Caco-2 (cell line): ENCODE measurements at regions not wholly inside any gene's neighbourhood (a gene's known extent, or its start where the extent isn't known, plus 50 kb on each side); places are given as distances from the start of the nearest gene placed in this dataset.
"Not testable (repeated sequence)": the region's sequence is repeated elsewhere in the genome, so short reads cannot be mapped to it uniquely, and the experiment has no call there.

ENCODE experiments used
- BruUV-seq: library from RNA; stranded (reverse); fragments of 400-500 nt; replicated peaks from 2 replicates; lab custom pipeline; 2021; lab: Mats Ljungman, UMichigan
- CTCF ChIA-PET: fragments of 300-600 bp; sonication (Branson Sonifier 250); formaldehyde crosslinking; loops from one replicate; lab custom pipeline; 2022; ENCODE audit warnings: antibody characterized with exemption; lab: Charles Lee
- POLR2A ChIA-PET: fragments of 300-600 bp; sonication (Branson Sonifier 250); formaldehyde crosslinking; loops from one replicate; lab custom pipeline; 2022; ENCODE audit warnings: antibody characterized with exemption; lab: Charles Lee
- DNase-seq, 2 experiments: peaks; one replicate each; pipeline versions ENCODE4 v3.0.0 to v3.0.0-alpha.2; 2020 to 2022
- H3K27me3 ChIP-seq: replicated peaks from 2 replicates; pipeline ENCODE4 v1.6.0; 2011; ENCODE audit warnings: low read length; ENCODE audit not compliant: control insufficient read depth, insufficient read depth
- H3K36me3 ChIP-seq: 2 replicates; pipeline ENCODE4 v1.5.1; 2011; ENCODE audit warnings: low read length; ENCODE audit not compliant: control insufficient read depth, insufficient read depth
- H3K4me1 ChIP-seq: fragments of 250-450 bp; sonication (Bioruptor Pico); 2 replicates; pipeline ENCODE4 v1.5.1; 2020; ENCODE audit warnings: mild to moderate bottlenecking
- H3K4me3 ChIP-seq: 2 replicates; pipeline ENCODE4 v1.5.1; 2011; ENCODE audit warnings: low read depth, mild to moderate bottlenecking, control low read depth, low read length
- H3K9me3 ChIP-seq: fragments of 250-450 bp; sonication (Bioruptor Pico); 2 replicates; pipeline ENCODE4 v1.5.1; 2020; ENCODE audit warnings: mild to moderate bottlenecking, moderate library complexity
- H3K27ac Mint-ChIP-seq: one replicate; pipeline ENCODE4 v1.8.0; 2022; ENCODE audit warnings: mixed read lengths; ENCODE audit not compliant: unreplicated experiment
- H3K27me3 Mint-ChIP-seq: one replicate; pipeline ENCODE4 v1.8.0; 2022; ENCODE audit warnings: mixed read lengths; ENCODE audit not compliant: insufficient read depth, unreplicated experiment
- H3K36me3 Mint-ChIP-seq: one replicate; pipeline ENCODE4 v1.8.0; 2022; ENCODE audit warnings: mild to moderate bottlenecking, mixed read lengths; ENCODE audit not compliant: insufficient read depth, unreplicated experiment
- H3K4me1 Mint-ChIP-seq: one replicate; pipeline ENCODE4 v1.8.0; 2022; ENCODE audit warnings: low read depth, mixed read lengths; ENCODE audit not compliant: unreplicated experiment
- H3K4me3 Mint-ChIP-seq: one replicate; pipeline ENCODE4 v1.8.0; 2022; ENCODE audit warnings: mild to moderate bottlenecking, moderate library complexity, mixed read lengths; ENCODE audit not compliant: unreplicated experiment
- H3K9me3 Mint-ChIP-seq: one replicate; pipeline ENCODE4 v1.8.0; 2022; ENCODE audit warnings: mixed read lengths; ENCODE audit not compliant: unreplicated experiment
- intact Hi-C: fragments of 100-400 bp; cut with micrococcal nuclease; formaldehyde crosslinking; loops from one replicate; pipeline ENCODE4 v1.10.0; 2022; ENCODE audit not compliant: unreplicated experiment
- TF ChIP-seq, protein P1 (sequence below), 2 experiments: fragments of 200-600 bp in 1 of 2; IDR thresholded peaks; 1 replicate in 1 of 2; 2 replicates in 1 of 2; pipeline versions ENCODE4 v1.5.1 to v1.8.0; 2011 to 2022; ENCODE audit warnings: antibody characterized with exemption in 1 of 2, control low read depth in 1 of 2, inconsistent platforms in 1 of 2, low read depth in 1 of 2, low read length in 1 of 2, mild to moderate bottlenecking in 1 of 2, moderate library complexity in 1 of 2; ENCODE audit not compliant: insufficient read depth in 1 of 2, severe bottlenecking in 1 of 2, unreplicated experiment in 1 of 2

DNA sequence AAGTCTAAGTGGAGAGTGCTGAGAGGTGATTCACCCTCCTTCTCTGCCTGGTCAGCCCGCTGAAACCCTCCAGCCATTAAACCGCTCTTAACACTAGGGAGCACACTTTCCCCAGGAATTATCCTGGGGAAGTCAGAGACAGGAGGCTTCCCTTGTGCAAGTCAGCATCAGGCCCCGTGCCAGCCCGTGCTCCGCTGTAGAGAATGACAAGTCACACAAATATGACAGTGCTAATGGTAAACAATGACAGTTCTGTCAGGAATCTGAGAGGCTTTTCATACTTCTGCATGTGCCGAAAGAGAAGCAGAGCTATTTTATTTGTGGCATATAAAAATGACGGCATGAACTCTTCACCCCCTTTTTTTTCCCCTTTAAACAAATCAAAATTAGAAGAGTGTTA lies 816.9 kb upstream of the SLC10A2 start:
- Histone ChIP-seq H3K9me3 (no peaks in the 10 kb centered on the region), H3K36me3 (no peaks in the 10 kb centered on the region), H3K27me3 (no peaks in the 10 kb centered on the region), H3K4me3 (no peak overlapping the region), H3K4me1 (peaks cover 8% of the 10 kb centered on the region; the same call in 1 of the 2 replicates)
- intact Hi-C loops: loop anchor here (1.0 to 10.0 kb wide), 4 partner anchors 432 to 1322 kb away; no protein-coding TSS in a partner anchor
- no peak overlapping the region for H3K27ac Mint-ChIP-seq
- POLR2A ChIA-PET: no interaction called here
- H3K4me3 Mint-ChIP-seq: peak overlapping the region; percentile 26
- DNase-seq: peak; percentile 78 to 83
- no peaks in the 10 kb centered on the region for H3K36me3 Mint-ChIP-seq
- no peaks in the 10 kb centered on the region for H3K27me3 Mint-ChIP-seq
- no TSS peak for BruUV-seq
- CTCF ChIA-PET: interaction anchor here (1.0 kb wide), 1 partner anchor 127 kb away, joined by 3 read pairs; no protein-coding TSS in a partner anchor
- H3K4me1 Mint-ChIP-seq: peaks cover 14% of the 10 kb centered on the region
- TF ChIP-seq, protein P1, sequence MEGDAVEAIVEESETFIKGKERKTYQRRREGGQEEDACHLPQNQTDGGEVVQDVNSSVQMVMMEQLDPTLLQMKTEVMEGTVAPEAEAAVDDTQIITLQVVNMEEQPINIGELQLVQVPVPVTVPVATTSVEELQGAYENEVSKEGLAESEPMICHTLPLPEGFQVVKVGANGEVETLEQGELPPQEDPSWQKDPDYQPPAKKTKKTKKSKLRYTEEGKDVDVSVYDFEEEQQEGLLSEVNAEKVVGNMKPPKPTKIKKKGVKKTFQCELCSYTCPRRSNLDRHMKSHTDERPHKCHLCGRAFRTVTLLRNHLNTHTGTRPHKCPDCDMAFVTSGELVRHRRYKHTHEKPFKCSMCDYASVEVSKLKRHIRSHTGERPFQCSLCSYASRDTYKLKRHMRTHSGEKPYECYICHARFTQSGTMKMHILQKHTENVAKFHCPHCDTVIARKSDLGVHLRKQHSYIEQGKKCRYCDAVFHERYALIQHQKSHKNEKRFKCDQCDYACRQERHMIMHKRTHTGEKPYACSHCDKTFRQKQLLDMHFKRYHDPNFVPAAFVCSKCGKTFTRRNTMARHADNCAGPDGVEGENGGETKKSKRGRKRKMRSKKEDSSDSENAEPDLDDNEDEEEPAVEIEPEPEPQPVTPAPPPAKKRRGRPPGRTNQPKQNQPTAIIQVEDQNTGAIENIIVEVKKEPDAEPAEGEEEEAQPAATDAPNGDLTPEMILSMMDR (IDR thresholded peaks at IDR 0.05; ENCODE audit: insufficient read depth in 1 of 2, low read depth in 1 of 2, low read length in 1 of 2, severe bottlenecking in 1 of 2, unreplicated experiment in 1 of 2): peak; percentile 31 to 53
- no peaks in the 10 kb centered on the region for H3K9me3 Mint-ChIP-seq

DNA sequence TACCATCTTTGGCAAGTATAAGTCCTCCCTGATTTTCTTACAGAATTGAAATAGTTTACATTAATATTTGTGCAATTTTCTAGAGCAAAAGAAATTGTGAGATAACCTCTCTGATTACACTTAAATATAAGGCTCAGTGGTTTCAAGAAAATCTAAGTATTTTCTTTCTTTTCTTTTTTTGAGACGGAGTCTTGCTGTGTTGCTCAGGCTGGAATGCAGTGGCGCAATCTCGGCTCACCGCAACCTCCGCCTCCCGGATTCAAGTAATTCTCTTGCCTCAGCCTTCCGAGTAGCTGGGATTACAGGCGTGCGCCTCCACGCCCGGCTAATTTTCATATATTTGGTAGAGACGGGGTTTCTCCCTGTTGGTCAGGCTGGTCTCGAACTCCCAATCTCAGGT lies 813.9 kb upstream of the SLC10A2 start:
- intact Hi-C loops: loop anchor here (10.0 kb wide), 2 partner anchors 585 to 1325 kb away; no protein-coding TSS in a partner anchor
- H3K4me3 ChIP-seq, H3K4me3 Mint-ChIP-seq, H3K27me3 Mint-ChIP-seq, H3K27me3 ChIP-seq, POLR2A ChIA-PET, H3K36me3 Mint-ChIP-seq, DNase-seq, CTCF ChIA-PET, H3K9me3 ChIP-seq, BruUV-seq, H3K9me3 Mint-ChIP-seq, H3K27ac Mint-ChIP-seq, H3K4me1 ChIP-seq, H3K36me3 ChIP-seq: not testable (repeated sequence)
- H3K4me1 Mint-ChIP-seq: peaks cover 14% of the 10 kb centered on the region

DNA sequence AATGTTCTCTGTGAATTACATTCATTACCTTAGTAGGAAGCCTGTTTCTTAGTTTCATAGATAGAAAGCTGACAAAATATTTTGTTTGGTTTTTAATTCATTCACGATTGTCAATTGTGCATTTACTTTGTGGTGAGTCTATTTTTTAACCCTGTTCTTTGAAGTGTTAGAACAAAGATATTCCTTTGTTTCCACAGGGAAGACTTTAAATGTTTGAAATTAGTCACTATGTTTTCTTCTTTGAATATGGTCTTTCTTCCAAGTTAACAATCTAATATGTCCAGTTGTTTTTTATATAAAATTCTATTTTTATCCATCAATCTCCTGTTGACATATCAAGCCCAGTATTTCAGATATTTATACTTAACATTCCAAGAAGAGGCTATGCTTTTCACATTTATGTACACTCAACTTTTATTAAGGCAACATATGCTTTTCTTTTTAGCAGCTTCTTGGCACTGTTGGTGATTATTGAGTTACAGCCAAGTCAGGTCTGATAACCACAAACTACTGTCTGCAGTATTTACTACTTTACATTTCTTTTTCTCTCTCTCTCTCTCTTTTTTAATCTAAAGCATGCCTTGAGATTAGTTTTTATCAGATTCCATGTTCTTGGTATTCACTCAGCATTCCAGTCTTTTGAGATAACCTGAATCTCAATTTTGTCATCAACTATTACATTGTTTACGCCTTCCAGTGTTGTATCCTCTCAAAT lies 812.8 kb upstream of the SLC10A2 start:
- H3K4me3 ChIP-seq: no peak overlapping the region
- TF ChIP-seq, protein P1 (IDR thresholded peaks at IDR 0.05; ENCODE audit: insufficient read depth in 1 of 2, low read depth in 1 of 2, low read length in 1 of 2, severe bottlenecking in 1 of 2, unreplicated experiment in 1 of 2): no peak
- H3K27me3 ChIP-seq: no peaks in the 10 kb centered on the region
- no peak overlapping the region for H3K4me3 Mint-ChIP-seq
- H3K27ac Mint-ChIP-seq: no peak overlapping the region
- H3K27me3 Mint-ChIP-seq: no peaks in the 10 kb centered on the region
- intact Hi-C loops: loop anchor here (5.0 kb wide), 1 partner anchor 692 kb away; no protein-coding TSS in a partner anchor
- ChIA-PET POLR2A (no interaction called here), CTCF (no interaction called here)
- BruUV-seq: no TSS peak
- DNase-seq: no peak
- no peaks in the 10 kb centered on the region for H3K9me3 Mint-ChIP-seq
- no peaks in the 10 kb centered on the region for H3K36me3 Mint-ChIP-seq
- no peaks in the 10 kb centered on the region for H3K36me3 ChIP-seq
- H3K9me3 ChIP-seq: no peaks in the 10 kb centered on the region
- peaks cover 11% of the 10 kb centered on the region for H3K4me1 Mint-ChIP-seq
- peaks cover 8% of the 10 kb centered on the region; the same call in 1 of the 2 replicates for H3K4me1 ChIP-seq
